Breast epithelium (tissue), 3 donors: ENCODE measurements at regions not wholly inside any gene's neighbourhood (a gene's known extent, or its start where the extent isn't known, plus 50 kb on each side); places are given as distances from the start of the nearest gene placed in this dataset.

Experiments used
- CTCF ChIP-seq, 3 donors: fragments of 450-650 bp; IDR thresholded peaks; one replicate each; pipeline ENCODE4 v1.5.1; 2016 to 2017; ENCODE audit warnings: antibody characterized with exemption in 3 of 3, mild to moderate bottlenecking in 3 of 3, moderate library complexity in 3 of 3
- POLR2A ChIP-seq: fragments of 450-650 bp; IDR thresholded peaks from one replicate; pipeline ENCODE4 v1.6.1; 2016; ENCODE audit warnings: antibody characterized with exemption, mild to moderate bottlenecking, moderate library complexity

DNA sequence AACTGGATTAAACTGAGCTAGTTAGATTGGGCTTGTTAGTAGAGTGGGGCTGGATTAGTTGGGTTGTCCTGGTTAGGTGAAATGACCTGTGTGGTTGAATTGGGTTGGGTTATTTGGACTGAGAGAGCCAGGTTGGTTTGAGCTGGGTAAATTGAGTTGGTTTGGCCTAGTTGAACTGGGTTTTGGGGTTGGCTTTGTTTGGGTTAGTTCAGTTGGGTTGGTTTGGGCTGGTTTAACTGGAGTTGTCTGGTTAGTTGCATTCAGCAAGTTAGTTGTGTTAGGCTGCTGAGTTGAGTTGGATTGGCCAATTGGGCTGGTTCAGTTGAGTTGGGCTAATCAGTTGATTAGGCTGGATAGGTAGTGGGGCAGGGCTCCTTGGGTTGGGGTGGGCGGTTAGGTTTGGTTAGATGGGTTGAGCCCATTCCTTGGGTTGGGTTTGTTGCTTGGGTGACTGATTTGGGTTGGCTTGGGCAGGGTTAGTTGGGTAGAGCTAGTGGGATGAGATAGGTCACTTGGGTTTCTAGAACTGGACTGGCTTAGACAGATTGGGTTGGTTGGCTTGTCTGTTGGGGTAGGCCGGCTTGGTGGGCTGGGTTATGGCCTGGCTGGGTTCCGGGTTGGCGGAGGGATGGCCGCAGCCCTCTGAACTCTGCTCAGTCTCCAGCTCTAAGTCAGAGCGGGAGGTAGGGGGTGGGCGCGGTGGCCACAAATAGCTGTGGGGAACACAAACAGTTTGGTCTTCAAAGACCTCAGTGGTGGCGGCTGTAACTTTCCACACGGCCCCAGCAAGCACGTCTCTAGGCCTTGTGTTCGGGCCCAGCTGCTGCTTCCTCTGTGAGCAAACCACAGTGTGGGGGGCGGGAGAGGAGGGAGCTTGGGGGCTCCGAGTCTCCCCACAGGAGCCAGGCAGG lies 67.2 kb upstream of the RUNX3 start:
- TF ChIP-seq CTCF (IDR thresholded peaks at IDR 0.05): no peak
- TF ChIP-seq POLR2A: no peak
